ENCODE measurements at regions not wholly inside any gene's neighbourhood (a gene's known extent, or its start where the extent isn't known, plus 50 kb on each side); places are given as distances from the start of the nearest gene placed in this dataset.
"Not testable (repeated sequence)": the region's sequence is repeated elsewhere in the genome, so short reads cannot be mapped to it uniquely, and the experiment has no call there.

DNA sequence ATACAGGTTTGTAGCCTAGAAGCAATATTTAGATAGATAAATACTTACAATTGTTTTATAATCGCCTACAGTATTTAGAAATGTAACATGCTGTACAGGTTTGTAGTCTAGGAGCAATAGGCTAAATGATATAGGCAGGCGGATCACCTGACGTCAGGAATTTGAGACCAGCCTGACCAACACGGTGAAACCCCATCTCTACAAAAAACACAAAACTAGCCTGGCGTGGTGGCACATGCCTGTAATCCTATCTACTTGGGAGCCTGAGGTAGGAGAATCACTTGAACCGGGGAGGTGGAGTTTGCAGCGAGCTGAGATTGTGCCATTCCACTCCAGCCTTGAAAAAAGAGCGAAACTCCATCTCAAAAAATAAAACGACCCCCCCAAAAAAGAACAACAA lies 375.2 kb upstream of the EPHA3 start:
- no peak for DNase-seq
- Histone ChIP-seq H3K36me3 (no peaks in the 10 kb centered on the region), H3K4me3 (no peak overlapping the region), H3K27me3 (no peaks in the 10 kb centered on the region), H3K27ac (no peak overlapping the region), H3K9me3 (no peaks in the 10 kb centered on the region), H3K4me1 (no peaks in the 10 kb centered on the region)
- intact Hi-C loops (cut with DNase I; ENCODE audit: low total_unique reads) = no loop called here
- TF ChIP-seq, protein P1, sequence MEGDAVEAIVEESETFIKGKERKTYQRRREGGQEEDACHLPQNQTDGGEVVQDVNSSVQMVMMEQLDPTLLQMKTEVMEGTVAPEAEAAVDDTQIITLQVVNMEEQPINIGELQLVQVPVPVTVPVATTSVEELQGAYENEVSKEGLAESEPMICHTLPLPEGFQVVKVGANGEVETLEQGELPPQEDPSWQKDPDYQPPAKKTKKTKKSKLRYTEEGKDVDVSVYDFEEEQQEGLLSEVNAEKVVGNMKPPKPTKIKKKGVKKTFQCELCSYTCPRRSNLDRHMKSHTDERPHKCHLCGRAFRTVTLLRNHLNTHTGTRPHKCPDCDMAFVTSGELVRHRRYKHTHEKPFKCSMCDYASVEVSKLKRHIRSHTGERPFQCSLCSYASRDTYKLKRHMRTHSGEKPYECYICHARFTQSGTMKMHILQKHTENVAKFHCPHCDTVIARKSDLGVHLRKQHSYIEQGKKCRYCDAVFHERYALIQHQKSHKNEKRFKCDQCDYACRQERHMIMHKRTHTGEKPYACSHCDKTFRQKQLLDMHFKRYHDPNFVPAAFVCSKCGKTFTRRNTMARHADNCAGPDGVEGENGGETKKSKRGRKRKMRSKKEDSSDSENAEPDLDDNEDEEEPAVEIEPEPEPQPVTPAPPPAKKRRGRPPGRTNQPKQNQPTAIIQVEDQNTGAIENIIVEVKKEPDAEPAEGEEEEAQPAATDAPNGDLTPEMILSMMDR (IDR thresholded peaks at IDR 0.05) = no peak

DNA sequence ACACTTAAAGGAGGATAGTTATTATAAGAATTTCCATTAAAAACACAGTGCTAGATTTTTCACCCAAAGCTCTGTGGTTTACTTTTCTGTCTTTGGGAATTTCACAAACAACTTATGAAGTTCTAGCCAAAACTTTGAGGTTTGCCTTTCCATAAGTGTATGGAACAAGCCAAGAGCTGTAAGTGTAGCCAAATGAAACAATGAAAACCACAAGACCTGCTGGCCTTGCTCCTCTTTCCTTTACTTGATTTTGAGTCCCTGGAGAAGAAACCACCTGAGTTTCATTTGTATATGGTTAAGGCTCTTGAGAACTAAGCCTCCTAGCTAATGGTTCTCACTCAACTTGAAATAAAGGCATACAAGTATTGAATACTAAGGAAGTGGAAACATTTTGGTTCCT lies 365.3 kb upstream of the EPHA3 start:
- Histone ChIP-seq H3K27ac (no peak overlapping the region), H3K9me3 (no peaks in the 10 kb centered on the region), H3K4me1 (no peaks in the 10 kb centered on the region), H3K36me3 (no peaks in the 10 kb centered on the region), H3K27me3 (no peaks in the 10 kb centered on the region), H3K4me3 (no peak overlapping the region)
- no peak for DNase-seq
- TF ChIP-seq, protein P1 (IDR thresholded peaks at IDR 0.05) = no peak
- intact Hi-C loops (cut with DNase I; ENCODE audit: low total_unique reads) = no loop called here

GRCh38 chr3:88742674-88743507 lies 364.5 kb upstream of the EPHA3 start:
- DNase-seq = no peak
- TF ChIP-seq, protein P1 (IDR thresholded peaks at IDR 0.05) = no peak
- Histone ChIP-seq H3K27me3 (no peaks in the 10 kb centered on the region), H3K27ac (no peak overlapping the region), H3K9me3 (no peaks in the 10 kb centered on the region), H3K4me3 (no peak overlapping the region), H3K4me1 (no peaks in the 10 kb centered on the region), H3K36me3 (no peaks in the 10 kb centered on the region)
- intact Hi-C loops (cut with DNase I; ENCODE audit: low total_unique reads) = no loop called here

GRCh38 chr3:88744896-88745295 lies 362.5 kb upstream of the EPHA3 start:
- Histone ChIP-seq H3K27ac (no peak overlapping the region), H3K4me1 (no peaks in the 10 kb centered on the region), H3K36me3 (no peaks in the 10 kb centered on the region), H3K27me3 (no peaks in the 10 kb centered on the region), H3K9me3 (no peaks in the 10 kb centered on the region), H3K4me3 (no peak overlapping the region)
- intact Hi-C loops (cut with DNase I; ENCODE audit: low total_unique reads) = no loop called here
- TF ChIP-seq, protein P1 (IDR thresholded peaks at IDR 0.05) = no peak
- no peak for DNase-seq

GRCh38 chr3:88747145-88747544 lies 360.3 kb upstream of the EPHA3 start:
- H3K4me1 ChIP-seq; intact Hi-C loops (cut with DNase I; ENCODE audit: low total_unique reads); H3K27ac ChIP-seq; H3K36me3 ChIP-seq; H3K9me3 ChIP-seq; H3K4me3 ChIP-seq; H3K27me3 ChIP-seq: not testable (repeated sequence)
- DNase-seq = peak in 1 of 2 donors; percentile 50

DNA sequence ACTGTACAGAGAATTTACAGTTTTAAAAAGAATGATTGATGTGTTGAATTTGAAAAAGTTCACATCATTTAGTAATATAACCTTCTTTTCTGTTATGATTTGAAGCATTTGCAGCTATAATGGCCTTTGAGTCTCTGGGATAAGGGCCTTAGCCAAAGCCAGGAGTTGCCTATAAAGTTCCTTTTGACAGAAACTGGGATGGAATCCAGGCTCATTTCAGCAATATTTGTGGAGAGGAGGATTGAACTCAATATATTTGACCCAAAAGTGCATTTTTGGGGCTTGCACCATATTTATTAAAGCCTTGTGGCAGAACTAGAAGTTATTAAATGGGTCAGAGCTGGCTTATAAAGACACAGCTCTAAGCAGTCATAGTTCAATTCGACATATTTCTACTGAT lies 348.7 kb upstream of the EPHA3 start:
- H3K27me3 ChIP-seq = no peaks in the 10 kb centered on the region
- H3K4me3 ChIP-seq = no peak overlapping the region
- H3K36me3 ChIP-seq = no peaks in the 10 kb centered on the region
- TF ChIP-seq, protein P1 (IDR thresholded peaks at IDR 0.05) = no peak
- H3K4me1 ChIP-seq = peaks cover 0 to 7% (median 0%) of the 10 kb centered on the region in 4 donors
- no peak for DNase-seq
- H3K27ac ChIP-seq = no peak overlapping the region
- peaks cover 0 to 7% (median 5%) of the 10 kb centered on the region in 3 donors for H3K9me3 ChIP-seq
- intact Hi-C loops (cut with DNase I; ENCODE audit: low total_unique reads) = no loop called here
